HepG2 (cell line): ENCODE measurements at regions not wholly inside any gene's neighbourhood (a gene's known extent, or its start where the extent isn't known, plus 50 kb on each side); places are given as distances from the start of the nearest gene placed in this dataset.

ENCODE experiments used
- ATAC-seq: fragments of 200-7000 bp; cut with Tn5 transposase; 3 replicates; pipeline ENCODE4 v1.9.1; 2020; ENCODE audit warnings: mild to moderate bottlenecking, moderate library complexity
- BruUV-seq: library from RNA; stranded (reverse); fragments of 400-500 nt; replicated peaks from 2 replicates; lab custom pipeline; 2021; lab: Mats Ljungman, UMichigan
- CTCF ChIA-PET: fragments of 300-600 bp; formaldehyde crosslinking; extraction: SDS; loops from one replicate; lab custom pipeline; 2021; ENCODE audit warnings: low total read pairs, inconsistent platforms, low intra/inter-chr PET ratio; lab: Yijun Ruan, JAX
- POLR2A ChIA-PET: fragments of 350-600 bp; sonication (Branson Sonifier 250); formaldehyde crosslinking; loops from one replicate; lab custom pipeline; 2020; ENCODE audit warnings: antibody characterized with exemption, inconsistent platforms; lab: Yijun Ruan, JAX
- DNase-seq: peaks from one replicate; pipeline ENCODE4 v3.0.0-alpha.2; 2015; ENCODE audit warnings: low spot score
- FAIRE-seq: peaks from 3 replicates; lab custom pipeline; 2011; peaks lifted over from hg19 to GRCh38; lab: Jason Lieb, UNC
- H2AFZ ChIP-seq: one replicate; pipeline ENCODE4 v1.6.1; 2011; ENCODE audit warnings: low read length, inconsistent platforms
- H3K27ac ChIP-seq: fragments of 300-600 bp; 3 replicates; pipeline ENCODE4 v1.8.0; 2011; ENCODE audit warnings: mixed run types, mild to moderate bottlenecking, mixed read lengths, low read length, inconsistent platforms; ENCODE audit not compliant: insufficient read depth; ENCODE audit errors: extremely low read length
- H3K27me3 ChIP-seq, 2 experiments: fragments of 200-600 bp in 1 of 2; 2 replicates in 1 of 2; 3 replicates in 1 of 2; pipeline versions ENCODE4 v1.6.0 to v1.8.0; 2011; ENCODE audit warnings: low read length in 2 of 2, mild to moderate bottlenecking in 2 of 2, moderate library complexity in 2 of 2, inconsistent platforms in 1 of 2; ENCODE audit not compliant: insufficient read depth in 2 of 2, control insufficient read depth in 1 of 2
- H3K36me3 ChIP-seq, 2 experiments: fragments of 200-600 bp in 1 of 2; replicated peaks in 1 of 2; 2 replicates in 1 of 2; 3 replicates in 1 of 2; pipeline versions ENCODE4 v1.5.1 to v1.8.0; 2011; ENCODE audit warnings: low read length in 2 of 2, inconsistent platforms in 1 of 2; ENCODE audit not compliant: insufficient read depth in 2 of 2, control insufficient read depth in 1 of 2
- H3K4me1 ChIP-seq: 2 replicates; pipeline ENCODE4 v1.5.1; 2012; ENCODE audit warnings: low read length, inconsistent platforms; ENCODE audit not compliant: insufficient read depth
- H3K4me2 ChIP-seq: 2 replicates; pipeline ENCODE4 v1.6.0; 2011; ENCODE audit warnings: low read depth, low read length, inconsistent platforms
- H3K4me3 ChIP-seq, 3 experiments: fragments of 200-600 bp in 1 of 3; sonication (generic), shearing (Covaris generic) in 1 of 3; replicated peaks in 1 of 3; 2 replicates each; pipeline ENCODE4 v1.5.1; 2011 to 2016; ENCODE audit warnings: low read length in 3 of 3, inconsistent platforms in 2 of 3, low read depth in 2 of 3, mild to moderate bottlenecking in 2 of 3, control low read depth in 1 of 3, mixed read lengths in 1 of 3; ENCODE audit not compliant: insufficient read depth in 1 of 3
- H3K79me2 ChIP-seq: one replicate; pipeline ENCODE4 v1.6.1; 2011; ENCODE audit warnings: low read length, inconsistent platforms; ENCODE audit not compliant: insufficient read depth
- H3K9ac ChIP-seq: 2 replicates; pipeline ENCODE4 v1.6.0; 2011; ENCODE audit warnings: mild to moderate bottlenecking, low read depth, low read length, inconsistent platforms; ENCODE audit not compliant: insufficient read depth
- H3K9me3 ChIP-seq: 2 replicates; pipeline ENCODE4 v1.5.1; 2012; ENCODE audit warnings: mild to moderate bottlenecking, low read length
- H4K20me1 ChIP-seq: 2 replicates; pipeline ENCODE4 v1.6.0; 2011; ENCODE audit warnings: inconsistent platforms, mild to moderate bottlenecking, low read length, moderate library complexity; ENCODE audit not compliant: insufficient read depth
- ATF7-NPFF ChIP-seq: sonication (generic); formaldehyde crosslinking; IDR thresholded peaks from 2 replicates; pipeline ENCODE4 v1.8.1; 2023; ENCODE audit warnings: mild to moderate bottlenecking, low read depth, missing genetic modification reagents, moderate library complexity
- KDM1A ChIP-seq: IDR thresholded peaks from 2 replicates; pipeline ENCODE4 v1.6.1; 2016; ENCODE audit warnings: missing compliant biosample characterization
- MBD4 ChIP-seq: IDR thresholded peaks from 2 replicates; pipeline ENCODE4 v1.6.1; 2012; ENCODE audit warnings: low read length, inconsistent platforms, borderline replicate concordance
- RAD51 ChIP-seq: fragments of 450-650 bp; IDR thresholded peaks from 2 replicates; pipeline ENCODE4 v1.6.1; 2016; ENCODE audit warnings: borderline replicate concordance
- RFX5 ChIP-seq: IDR thresholded peaks from 2 replicates; pipeline ENCODE4 v1.6.1; 2011; ENCODE audit warnings: low read depth, low read length, improper control_type of control experiment
- SUZ12 ChIP-seq: fragments of 150-350 bp; IDR thresholded peaks from 2 replicates; pipeline ENCODE4 v1.6.1; 2014; ENCODE audit warnings: low read depth, low read length
- ZNF136 ChIP-seq: sonication (generic); formaldehyde crosslinking; IDR thresholded peaks from 2 replicates; pipeline ENCODE4 v1.8.1; 2022; ENCODE audit warnings: low read depth, mild to moderate bottlenecking, moderate library complexity, missing genetic modification reagents
- ZNF263 ChIP-seq: sonication (generic); formaldehyde crosslinking; IDR thresholded peaks from 2 replicates; pipeline ENCODE4 v1.4.0; 2020; ENCODE audit warnings: missing genetic modification reagents
- ZNF335 ChIP-seq: sonication (generic); formaldehyde crosslinking; IDR thresholded peaks from 2 replicates; pipeline ENCODE4 v1.4.0; 2020; ENCODE audit warnings: missing genetic modification reagents
- ZNF530 ChIP-seq: sonication (generic); formaldehyde crosslinking; IDR thresholded peaks from 2 replicates; pipeline ENCODE4 v1.5.0; 2020; ENCODE audit warnings: low read depth, mild to moderate bottlenecking, missing genetic modification reagents
- ZNF737 ChIP-seq: sonication (generic); formaldehyde crosslinking; IDR thresholded peaks from 2 replicates; pipeline ENCODE4 v1.5.0; 2020; ENCODE audit warnings: missing genetic modification reagents, mild to moderate bottlenecking, borderline replicate concordance
- ZNF749 ChIP-seq: sonication (generic); formaldehyde crosslinking; IDR thresholded peaks from 2 replicates; pipeline ENCODE4 v1.8.0; 2022; ENCODE audit warnings: mild to moderate bottlenecking, missing genetic modification reagents, moderate library complexity, borderline replicate concordance
- ZNF766 ChIP-seq: sonication (generic); formaldehyde crosslinking; IDR thresholded peaks from 2 replicates; pipeline ENCODE4 v1.5.0; 2020; ENCODE audit warnings: missing genetic modification reagents, borderline replicate concordance
- WGBS: methylation state at CpG from one replicate; pipeline ENCODE4 v1.1.6; 2017; ENCODE audit warnings: low lambda C conversion rate; 5-methylcytosine and 5-hydroxymethylcytosine counted together
- in situ Hi-C: cut with HindIII; loops from 2 replicates; pipeline ENCODE4 v1.10.0; 2017; ENCODE audit warnings: low pct_unique_long_range_greater_than_20kb; ENCODE audit not compliant: extremely low pct_ligation_motif_present
- intact Hi-C: fragments of 100-400 bp; cut with micrococcal nuclease; formaldehyde crosslinking; loops from one replicate; pipeline ENCODE4 v1.10.0; 2022; ENCODE audit not compliant: unreplicated experiment
- TF ChIP-seq, protein P1 (sequence below): sonication (generic); formaldehyde crosslinking; IDR thresholded peaks from 2 replicates; pipeline ENCODE4 v1.8.0; 2022; ENCODE audit warnings: mild to moderate bottlenecking, missing genetic modification reagents; ENCODE audit not compliant: insufficient replicate concordance
- TF ChIP-seq, protein P2 (sequence below): sonication (generic); formaldehyde crosslinking; IDR thresholded peaks from 2 replicates; pipeline ENCODE4 v1.5.1; 2020; ENCODE audit warnings: mild to moderate bottlenecking, missing genetic modification reagents, borderline replicate concordance
- TF ChIP-seq, protein P3 (sequence below): sonication (generic); formaldehyde crosslinking; IDR thresholded peaks from 2 replicates; pipeline ENCODE4 v1.5.0; 2020; ENCODE audit warnings: missing genetic modification reagents
- TF ChIP-seq, protein P4 (sequence below): sonication (generic); formaldehyde crosslinking; IDR thresholded peaks from 2 replicates; pipeline ENCODE4 v1.8.1; 2023; ENCODE audit warnings: mild to moderate bottlenecking, missing genetic modification reagents

DNA sequence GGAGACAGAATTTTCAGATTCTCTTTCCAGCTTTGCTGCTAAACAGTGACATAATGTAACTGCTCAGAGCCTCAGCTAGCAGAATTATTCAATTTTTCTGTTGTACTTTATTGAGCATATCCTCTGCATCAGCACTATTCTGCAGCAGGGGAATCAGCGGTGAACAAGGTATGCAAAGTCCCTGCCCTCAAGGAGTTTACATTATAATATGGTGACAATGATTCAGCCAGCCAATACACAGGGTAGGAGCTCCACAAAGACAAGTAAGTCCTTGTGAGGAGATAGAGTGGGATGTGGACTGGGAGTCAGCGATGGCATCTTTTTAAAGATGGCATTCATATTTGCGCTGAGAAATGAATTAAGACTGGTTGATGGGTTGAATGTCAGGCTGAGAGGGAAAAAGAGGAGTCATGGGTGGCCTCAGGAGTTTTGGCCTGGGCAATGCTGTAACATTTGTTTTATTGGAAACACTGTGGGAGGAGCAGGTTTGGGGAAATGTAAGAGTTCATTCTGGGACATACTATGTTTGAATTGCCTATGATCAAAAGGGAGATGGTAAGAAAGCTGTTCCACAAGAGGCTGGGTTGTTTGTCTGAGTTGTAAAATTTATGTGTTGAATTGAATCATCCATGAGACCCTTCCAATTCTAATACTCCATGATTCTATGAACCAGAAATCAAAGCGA is 194.5 kb downstream of the PLK2 start (continued):
- TF ChIP-seq MBD4 (no peak), ATF7-NPFF (CRISPR knock-in tag) (no peak), RAD51 (no peak), ZNF263 (no peak), SUZ12 (no peak), ZNF530 (CRISPR knock-in tag) (no peak), ZNF136 (CRISPR knock-in tag) (no peak)
- TF ChIP-seq, protein P1, sequence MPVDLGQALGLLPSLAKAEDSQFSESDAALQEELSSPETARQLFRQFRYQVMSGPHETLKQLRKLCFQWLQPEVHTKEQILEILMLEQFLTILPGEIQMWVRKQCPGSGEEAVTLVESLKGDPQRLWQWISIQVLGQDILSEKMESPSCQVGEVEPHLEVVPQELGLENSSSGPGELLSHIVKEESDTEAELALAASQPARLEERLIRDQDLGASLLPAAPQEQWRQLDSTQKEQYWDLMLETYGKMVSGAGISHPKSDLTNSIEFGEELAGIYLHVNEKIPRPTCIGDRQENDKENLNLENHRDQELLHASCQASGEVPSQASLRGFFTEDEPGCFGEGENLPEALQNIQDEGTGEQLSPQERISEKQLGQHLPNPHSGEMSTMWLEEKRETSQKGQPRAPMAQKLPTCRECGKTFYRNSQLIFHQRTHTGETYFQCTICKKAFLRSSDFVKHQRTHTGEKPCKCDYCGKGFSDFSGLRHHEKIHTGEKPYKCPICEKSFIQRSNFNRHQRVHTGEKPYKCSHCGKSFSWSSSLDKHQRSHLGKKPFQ (CRISPR knock-in tag), result no peak

DNA sequence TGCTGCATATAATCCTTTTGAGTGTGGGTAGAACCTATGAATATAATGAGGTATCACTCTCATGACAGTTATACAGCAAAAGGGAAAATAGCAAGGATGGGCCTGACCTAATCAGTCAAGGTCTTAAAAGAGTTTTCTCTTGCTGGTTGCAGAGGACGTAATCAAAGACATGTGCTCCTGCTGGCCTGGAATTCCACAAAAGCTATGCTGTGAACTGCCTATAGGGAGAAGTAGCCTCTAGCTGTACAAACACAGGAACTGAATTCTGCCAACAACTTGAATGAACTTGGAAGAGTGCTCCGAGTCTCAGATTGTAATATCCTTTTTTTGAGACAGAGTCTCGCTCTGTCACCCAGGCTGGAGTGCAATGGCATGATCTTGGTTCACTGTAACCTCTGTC is 195.6 kb downstream of the PLK2 start:
- no peaks in the 10 kb centered on the region for H4K20me1 ChIP-seq
- H2AFZ ChIP-seq, result no peak overlapping the region
- no peaks in the 10 kb centered on the region for H3K9me3 ChIP-seq
- DNase-seq, result no peak
- intact Hi-C loops, result no loop called here
- TF ChIP-seq ZNF766 (CRISPR knock-in tag), result no peak
- no peak for TF ChIP-seq ZNF749 (CRISPR knock-in tag)
- TF ChIP-seq RFX5, result no peak
- TF ChIP-seq KDM1A (CRISPR knock-in tag), result no peak
- TF ChIP-seq, protein P2, sequence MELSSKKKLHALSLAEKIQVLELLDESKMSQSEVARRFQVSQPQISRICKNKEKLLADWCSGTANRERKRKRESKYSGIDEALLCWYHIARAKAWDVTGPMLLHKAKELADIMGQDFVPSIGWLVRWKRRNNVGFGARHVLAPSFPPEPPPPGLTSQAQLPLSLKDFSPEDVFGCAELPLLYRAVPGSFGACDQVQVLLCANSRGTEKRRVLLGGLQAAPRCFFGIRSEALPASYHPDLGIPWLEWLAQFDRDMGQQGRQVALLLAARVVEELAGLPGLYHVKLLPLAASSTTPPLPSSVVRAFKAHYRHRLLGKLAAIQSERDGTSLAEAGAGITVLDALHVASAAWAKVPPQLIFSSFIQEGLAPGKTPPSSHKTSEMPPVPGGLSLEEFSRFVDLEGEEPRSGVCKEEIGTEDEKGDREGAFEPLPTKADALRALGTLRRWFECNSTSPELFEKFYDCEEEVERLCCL (CRISPR knock-in tag), result no peak
- TF ChIP-seq ZNF335 (CRISPR knock-in tag), result no peak
- TF ChIP-seq, protein P3, sequence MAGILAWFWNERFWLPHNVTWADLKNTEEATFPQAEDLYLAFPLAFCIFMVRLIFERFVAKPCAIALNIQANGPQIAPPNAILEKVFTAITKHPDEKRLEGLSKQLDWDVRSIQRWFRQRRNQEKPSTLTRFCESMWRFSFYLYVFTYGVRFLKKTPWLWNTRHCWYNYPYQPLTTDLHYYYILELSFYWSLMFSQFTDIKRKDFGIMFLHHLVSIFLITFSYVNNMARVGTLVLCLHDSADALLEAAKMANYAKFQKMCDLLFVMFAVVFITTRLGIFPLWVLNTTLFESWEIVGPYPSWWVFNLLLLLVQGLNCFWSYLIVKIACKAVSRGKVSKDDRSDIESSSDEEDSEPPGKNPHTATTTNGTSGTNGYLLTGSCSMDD (CRISPR knock-in tag), result no peak
- no peak for TF ChIP-seq ZNF737 (CRISPR knock-in tag)
- TF ChIP-seq, protein P4, sequence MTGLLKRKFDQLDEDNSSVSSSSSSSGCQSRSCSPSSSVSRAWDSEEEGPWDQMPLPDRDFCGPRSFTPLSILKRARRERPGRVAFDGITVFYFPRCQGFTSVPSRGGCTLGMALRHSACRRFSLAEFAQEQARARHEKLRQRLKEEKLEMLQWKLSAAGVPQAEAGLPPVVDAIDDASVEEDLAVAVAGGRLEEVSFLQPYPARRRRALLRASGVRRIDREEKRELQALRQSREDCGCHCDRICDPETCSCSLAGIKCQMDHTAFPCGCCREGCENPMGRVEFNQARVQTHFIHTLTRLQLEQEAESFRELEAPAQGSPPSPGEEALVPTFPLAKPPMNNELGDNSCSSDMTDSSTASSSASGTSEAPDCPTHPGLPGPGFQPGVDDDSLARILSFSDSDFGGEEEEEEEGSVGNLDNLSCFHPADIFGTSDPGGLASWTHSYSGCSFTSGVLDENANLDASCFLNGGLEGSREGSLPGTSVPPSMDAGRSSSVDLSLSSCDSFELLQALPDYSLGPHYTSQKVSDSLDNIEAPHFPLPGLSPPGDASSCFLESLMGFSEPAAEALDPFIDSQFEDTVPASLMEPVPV, result no peak
- no peak overlapping the region for H3K4me2 ChIP-seq
- WGBS, result 0% methylated on average over 3 of the region's 3 CpGs
- no peak overlapping the region for H3K27ac ChIP-seq
- POLR2A ChIA-PET, result no interaction called here
- no TSS peak for BruUV-seq
- CTCF ChIA-PET, result no interaction called here
- no peak overlapping the region for H3K9ac ChIP-seq
- no peaks in the 10 kb centered on the region for H3K27me3 ChIP-seq
- ATAC-seq, result no peak
- H3K4me3 ChIP-seq, result no peak overlapping the region
- in situ Hi-C loops, result no loop called here
- H3K79me2 ChIP-seq, result no peaks in the 10 kb centered on the region
- no peaks in the 10 kb centered on the region for H3K36me3 ChIP-seq
- no peaks in the 10 kb centered on the region for H3K4me1 ChIP-seq
- no peak for FAIRE-seq
